Fibroblast of skin of scalp (primary cell): ENCODE measurements at regions not wholly inside any gene's neighbourhood (a gene's known extent, or its start where the extent isn't known, plus 50 kb on each side); places are given as distances from the start of the nearest gene placed in this dataset.

Experiments
- DNase-seq: peaks from one replicate; pipeline ENCODE4 v3.0.0-alpha.2; 2013

DNA sequence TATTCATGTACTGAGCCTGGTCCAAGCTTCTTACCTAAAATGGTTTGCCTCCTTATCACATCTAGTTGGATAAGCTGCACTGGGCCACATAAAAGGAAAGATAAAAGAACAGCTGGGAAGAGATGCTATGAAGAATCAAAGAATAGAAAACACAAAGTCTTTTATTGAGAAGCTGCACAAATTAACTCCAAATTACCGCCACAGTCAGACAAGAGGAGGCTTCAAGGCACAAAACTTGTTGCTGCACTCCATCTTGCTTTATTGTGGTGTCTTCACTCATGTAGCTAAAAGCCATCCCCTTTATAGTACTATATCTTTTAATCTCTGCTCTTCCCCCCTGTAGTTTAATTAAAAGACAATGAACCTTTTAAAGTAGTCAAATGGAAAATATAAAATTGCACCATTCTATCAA, 330.6 kb upstream of the PMFBP1 start:
- no peak for DNase-seq

GRCh38 chr16:72501739-72502593, 330.0 kb upstream of the PMFBP1 start:
- DNase-seq, result peak; percentile 88

DNA sequence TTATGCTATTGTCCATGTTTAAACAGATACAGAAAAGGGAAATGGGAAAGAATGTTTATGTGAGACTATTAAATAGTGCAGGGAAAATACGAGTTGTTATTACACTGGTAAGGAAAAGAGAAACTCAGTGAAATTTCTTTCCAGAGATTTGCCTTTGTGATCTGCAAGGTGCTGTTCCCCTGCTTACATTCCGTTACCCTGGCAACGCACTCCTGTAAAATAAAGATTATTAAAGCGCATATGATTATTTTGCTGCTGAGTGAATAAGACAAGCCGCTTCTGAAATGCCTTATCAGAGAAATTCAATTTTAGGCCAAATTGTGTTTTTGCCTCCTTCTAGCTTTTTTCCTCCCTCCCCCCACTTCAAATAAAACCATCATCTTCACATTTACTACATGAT, 328.6 kb upstream of the PMFBP1 start:
- DNase-seq, result no peak

DNA sequence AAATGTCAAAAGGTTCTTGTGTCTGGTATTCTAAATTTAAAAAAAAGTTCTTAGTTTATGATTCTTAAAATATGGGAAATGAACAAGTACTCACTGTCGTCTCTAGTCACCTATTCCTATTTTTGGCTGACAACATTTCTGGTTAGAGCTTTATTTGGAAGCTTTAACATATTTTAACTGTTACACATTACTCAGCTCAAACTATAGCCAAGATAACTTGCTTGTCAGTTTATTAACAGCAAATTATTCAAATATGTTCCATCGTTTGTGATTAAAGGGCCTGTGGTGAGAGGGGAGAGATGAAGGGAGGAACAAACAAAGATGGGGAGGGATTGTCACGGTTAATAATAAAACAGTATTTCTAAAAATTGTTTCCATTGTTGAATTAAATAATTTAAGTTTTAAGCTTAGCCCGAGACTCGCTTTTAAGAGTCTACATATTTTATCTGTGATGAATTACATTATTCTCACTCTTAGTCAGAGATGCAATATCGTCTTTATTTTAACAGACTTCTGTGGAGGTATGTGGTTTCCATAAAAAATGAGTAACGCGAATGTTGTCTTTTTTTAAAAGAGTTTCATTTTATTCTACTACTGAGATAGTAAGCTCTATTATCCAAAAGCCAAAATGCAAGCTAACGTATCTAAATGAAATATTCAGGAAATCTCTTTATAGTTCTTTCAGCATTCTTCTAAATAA, 321.9 kb upstream of the PMFBP1 start:
- DNase-seq, result peak; percentile 85

- no peak for DNase-seq
These were observed 315.3 kb upstream of the PMFBP1 start for GRCh38 chr16:72487283-72487682.

DNA sequence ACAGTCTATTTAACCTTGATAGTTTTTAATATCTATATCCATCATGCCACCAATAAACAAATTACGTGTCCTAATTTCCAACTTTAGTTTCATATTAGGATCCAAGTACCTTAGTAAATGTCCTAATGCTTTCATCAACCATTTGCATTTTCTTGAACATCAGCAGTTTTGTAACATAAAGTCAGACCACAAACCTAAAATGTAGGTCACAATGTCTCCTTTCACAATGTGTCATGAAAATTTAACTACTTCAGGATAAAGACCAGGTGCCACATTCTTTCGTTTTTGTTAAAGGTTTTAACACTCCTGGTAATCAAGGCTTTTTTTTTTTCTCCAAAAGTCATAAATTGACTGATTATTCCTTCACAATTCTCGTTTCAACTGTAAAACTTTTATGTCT, 310.7 kb upstream of the PMFBP1 start:
- DNase-seq, result no peak

DNA sequence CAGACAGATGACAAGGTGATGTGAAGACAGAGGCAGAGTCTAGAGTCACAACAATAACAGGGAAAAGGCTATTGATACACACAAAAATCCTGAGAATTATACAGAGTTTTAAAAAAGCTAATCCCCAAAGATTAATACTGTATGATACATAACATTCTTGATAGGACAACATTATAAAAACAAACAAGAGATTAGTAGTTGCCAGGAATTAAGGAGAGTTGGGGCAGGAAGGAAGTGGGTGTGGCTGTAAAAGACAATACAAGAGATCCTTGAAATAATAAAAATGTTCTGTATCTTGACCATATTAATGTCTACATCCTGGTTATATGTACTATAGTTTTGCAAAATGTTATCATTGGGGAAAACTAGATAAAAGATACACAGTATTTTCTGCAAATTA, 309.5 kb upstream of the PMFBP1 start:
- peak; percentile 47 for DNase-seq

DNA sequence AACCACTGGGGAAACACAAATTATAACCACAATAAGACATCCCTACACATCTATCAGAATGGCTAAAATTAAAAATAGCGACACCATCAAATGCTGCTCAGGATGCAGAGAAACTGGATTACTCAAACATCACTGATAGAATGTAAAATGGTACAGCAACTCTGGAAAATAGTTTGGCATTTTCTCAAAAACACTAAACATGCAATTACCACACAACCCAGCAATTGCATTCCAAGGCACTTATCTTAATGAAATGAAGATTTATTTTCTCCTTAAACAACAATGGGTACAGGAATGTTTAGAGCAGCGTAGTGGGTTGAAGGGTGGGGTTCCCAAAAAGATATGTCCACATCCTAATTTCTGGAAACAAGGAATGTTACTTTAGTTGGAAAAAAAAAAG, 309.0 kb upstream of the PMFBP1 start:
- DNase-seq, result peak; percentile 69

DNA sequence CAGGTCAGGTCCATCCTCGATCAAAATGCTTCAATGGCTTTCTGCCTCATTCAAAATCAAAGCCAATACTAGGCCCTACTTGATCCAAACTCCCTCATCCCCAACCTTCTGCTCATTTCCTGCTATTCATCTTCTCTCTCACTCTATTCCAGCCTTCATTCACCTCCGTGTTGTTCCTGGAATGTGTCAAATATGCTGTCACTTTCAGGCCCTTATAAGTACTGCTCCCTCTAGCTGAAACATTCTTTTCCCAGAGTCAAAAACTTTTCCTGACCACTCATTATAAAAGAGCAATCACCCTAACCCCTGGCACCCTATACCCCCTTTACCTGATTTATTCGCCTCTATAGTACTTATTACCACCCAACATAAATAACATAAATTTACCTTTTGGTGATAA, 303.7 kb upstream of the PMFBP1 start:
- peak; percentile 54 for DNase-seq

GRCh38 chr16:72474501-72475123, 302.7 kb upstream of the PMFBP1 start:
- peak; percentile 96 for DNase-seq

DNA sequence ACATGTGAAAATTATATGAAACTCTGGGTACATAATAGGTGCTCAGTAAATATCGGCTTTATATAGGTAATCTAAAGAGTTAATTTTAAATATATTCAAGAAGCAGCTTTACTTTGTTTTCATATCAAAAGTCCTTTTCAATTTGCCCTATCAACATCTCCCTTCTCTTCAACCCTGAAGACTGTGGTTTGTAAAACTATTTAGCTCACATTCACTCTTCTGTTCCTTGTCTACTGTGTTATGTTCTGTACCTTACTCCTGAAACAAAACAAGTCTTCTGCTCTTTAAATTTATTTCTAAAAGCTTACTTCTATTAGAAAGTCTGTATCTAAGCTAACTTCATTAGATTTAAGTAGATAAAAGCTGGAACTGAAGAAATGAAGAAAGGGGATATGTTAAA, 301.7 kb upstream of the PMFBP1 start:
- peak; percentile 20 for DNase-seq

DNA sequence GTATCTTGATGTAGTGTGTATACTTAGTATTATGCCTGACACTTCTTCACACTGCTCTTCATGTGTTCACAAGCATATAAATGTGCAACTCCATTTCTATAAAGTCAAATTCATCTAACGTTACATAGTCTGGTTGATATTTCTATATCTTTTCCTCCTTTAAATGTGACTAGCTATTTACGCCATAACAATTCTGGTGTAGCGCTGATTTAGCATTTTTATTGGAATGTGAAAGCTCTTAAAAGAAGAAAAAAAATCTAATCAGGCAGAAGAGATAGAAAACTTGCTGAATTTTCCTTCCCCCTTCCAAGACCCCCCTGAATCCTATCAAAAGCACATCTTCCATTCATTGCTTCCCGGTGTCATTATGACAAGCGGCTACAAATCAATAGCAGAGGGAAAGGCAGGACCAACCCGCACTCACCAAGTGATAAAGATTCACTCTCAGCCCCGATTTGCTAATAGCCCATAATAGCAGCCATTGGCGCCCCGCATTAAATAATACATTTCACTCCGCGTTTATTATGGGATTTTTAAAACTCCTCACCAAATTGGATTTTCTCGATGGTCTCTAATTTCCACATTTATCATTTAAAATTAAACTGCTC, 299.5 kb upstream of the PMFBP1 start:
- DNase-seq, result no peak

- no peak for DNase-seq
These were observed 298.6 kb upstream of the PMFBP1 start for GRCh38 chr16:72470541-72470940.

- no peak for DNase-seq
These were observed 298.0 kb upstream of the PMFBP1 start for GRCh38 chr16:72469932-72470331.

- DNase-seq, result peak; percentile 25
These were observed 296.6 kb upstream of the PMFBP1 start for GRCh38 chr16:72468582-72468981.

DNA sequence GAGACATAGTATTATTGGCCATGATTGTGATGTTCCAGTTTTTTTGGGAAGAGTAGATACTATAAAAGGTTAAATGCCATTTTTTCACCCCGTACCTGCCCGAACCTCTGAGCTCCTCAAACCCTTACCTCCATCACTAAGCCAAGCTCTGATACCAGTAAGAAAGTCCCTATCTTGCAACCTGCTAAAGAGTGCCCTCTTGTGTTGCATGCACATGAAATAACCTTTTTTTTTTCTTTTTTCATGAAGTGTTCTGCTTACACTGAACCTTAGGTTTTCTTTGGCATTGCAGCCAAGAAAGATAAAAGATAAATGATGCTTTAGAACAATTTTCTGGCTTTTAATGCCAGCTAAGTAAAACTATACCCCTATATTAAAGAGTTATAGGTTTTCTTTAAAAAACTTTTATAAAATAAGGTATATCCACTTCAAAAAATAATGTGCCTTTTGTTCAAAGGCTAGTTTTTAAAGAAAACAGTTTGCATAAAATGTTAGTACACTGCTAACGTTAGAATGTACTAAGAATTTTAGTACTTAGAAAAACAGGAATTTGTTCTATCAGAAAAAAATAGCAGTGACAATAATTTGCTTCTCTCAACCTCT, 295.3 kb upstream of the PMFBP1 start:
- peak; percentile 60 for DNase-seq

DNA sequence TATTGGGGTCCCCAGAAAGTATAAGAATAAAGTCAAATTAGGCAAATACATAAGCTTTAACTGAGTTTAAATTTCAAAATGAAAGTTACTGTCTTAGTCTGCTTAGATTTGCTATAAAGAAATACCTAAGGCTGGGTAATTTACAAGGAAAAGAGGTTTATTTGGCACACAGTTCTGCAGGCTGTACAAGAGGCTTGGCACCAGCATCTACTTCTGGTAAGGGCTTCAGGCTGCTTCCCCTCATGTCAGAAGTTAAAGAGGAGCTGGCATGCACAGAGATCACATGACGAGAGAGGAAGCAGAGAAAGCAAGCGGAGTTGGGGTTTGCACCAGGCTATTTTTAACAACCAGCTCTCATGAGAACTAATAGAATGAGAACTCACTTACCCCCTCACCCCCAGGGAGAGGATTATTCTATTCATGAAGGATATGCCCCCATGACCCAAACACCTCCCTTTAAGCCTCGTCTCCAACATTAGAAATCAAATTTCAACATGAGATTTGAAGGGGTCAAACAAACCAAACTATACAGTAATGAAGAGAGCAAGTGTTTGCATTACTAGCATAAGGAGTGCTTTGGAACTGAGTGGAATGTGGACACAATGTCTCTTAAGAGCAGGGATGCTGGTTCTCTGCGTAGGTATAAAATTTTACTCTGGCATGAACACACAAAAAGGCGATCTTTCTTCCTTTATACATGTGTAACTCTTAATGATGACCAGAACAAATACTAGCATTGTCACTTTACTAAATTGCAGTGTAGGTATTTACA, 292.8 kb upstream of the PMFBP1 start:
- no peak for DNase-seq

DNA sequence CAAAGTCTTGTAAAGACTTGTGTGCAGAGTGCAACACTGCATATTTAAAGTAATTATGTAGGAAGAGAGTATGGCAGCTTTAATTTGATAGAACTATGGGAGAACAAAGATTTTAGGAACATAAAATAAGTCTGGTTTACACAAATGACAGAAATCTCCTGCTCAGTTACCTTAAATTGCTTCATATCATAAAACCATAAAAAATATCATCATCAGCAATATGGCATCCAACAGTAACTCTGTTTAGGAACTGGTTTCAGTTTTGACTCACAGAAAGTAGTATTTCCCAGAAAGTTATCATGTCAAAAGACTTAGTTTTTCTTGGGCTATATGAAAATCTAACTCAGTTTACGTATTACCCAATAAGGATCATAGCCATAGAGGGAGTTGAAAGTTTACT, 292.1 kb upstream of the PMFBP1 start:
- no peak for DNase-seq

- no peak for DNase-seq
These were observed 286.1 kb upstream of the PMFBP1 start for GRCh38 chr16:72458035-72458434.

GRCh38 chr16:72457243-72457940, 285.4 kb upstream of the PMFBP1 start:
- no peak for DNase-seq
